Stimulated activated effector memory CD8-positive, alpha-beta T cell treated with anti-CD3 and anti-CD28 coated beads, Interleukin-12 subunit alpha, Interleukin-12 subunit beta, amount 100 ng/mL, for 72 hours (primary cell): ENCODE measurements at regions not wholly inside any gene's neighbourhood (a gene's known extent, or its start where the extent isn't known, plus 50 kb on each side); places are given as distances from the start of the nearest gene placed in this dataset.
A peak's percentile ranks its signal among the peaks of the same experiment; 100 is the strongest.

Source experiments
- ATAC-seq: fragments of 150-1000 bp; cut with Tn5 transposase; 2 replicates; pipeline ENCODE4 v1.10.0; 2021
- DNase-seq, 2 donors: peaks; one replicate each; pipeline ENCODE4 v3.0.0; 2021 to 2022; ENCODE audit warnings: low spot score in 2 of 2
- H3K27ac Mint-ChIP-seq: one replicate; pipeline ENCODE4 v1.8.0; 2022; ENCODE audit warnings: mild to moderate bottlenecking, mixed read lengths
- H3K36me3 Mint-ChIP-seq: one replicate; pipeline ENCODE4 v1.8.0; 2022; ENCODE audit warnings: mild to moderate bottlenecking, mixed read lengths
- H3K4me1 Mint-ChIP-seq: one replicate; pipeline ENCODE4 v1.8.0; 2022; ENCODE audit warnings: mixed read lengths
- H3K4me3 Mint-ChIP-seq: one replicate; pipeline ENCODE4 v1.8.0; 2022; ENCODE audit warnings: mild to moderate bottlenecking, mixed read lengths
- H3K9me3 Mint-ChIP-seq: one replicate; pipeline ENCODE4 v1.8.0; 2022; ENCODE audit warnings: mixed read lengths

GRCh38 chr18:77552945-77553344, 303.3 kb downstream of the GALR1 start:
- Mint-ChIP-seq H3K36me3 (no peaks in the 10 kb centered on the region), H3K9me3 (no peaks in the 10 kb centered on the region), H3K4me1 (no peaks in the 10 kb centered on the region), H3K4me3 (no peak overlapping the region), H3K27ac (no peak overlapping the region)
- DNase-seq: no peak
- ATAC-seq: no peak

- no peaks in the 10 kb centered on the region for H3K4me1 Mint-ChIP-seq
- H3K27ac Mint-ChIP-seq: no peak overlapping the region
- DNase-seq: no peak
- no peaks in the 10 kb centered on the region for H3K9me3 Mint-ChIP-seq
- no peaks in the 10 kb centered on the region for H3K36me3 Mint-ChIP-seq
- no peak overlapping the region for H3K4me3 Mint-ChIP-seq
- no peak for ATAC-seq
Observed at GRCh38 chr18:77554061-77554460, 304.4 kb downstream of the GALR1 start.

GRCh38 chr18:77557046-77557587, 307.5 kb downstream of the GALR1 start:
- Mint-ChIP-seq H3K27ac (no peak overlapping the region), H3K9me3 (no peaks in the 10 kb centered on the region), H3K4me3 (no peak overlapping the region), H3K4me1 (no peaks in the 10 kb centered on the region), H3K36me3 (no peaks in the 10 kb centered on the region)
- ATAC-seq (no peak), DNase-seq (no peak)

- ATAC-seq (no peak), DNase-seq (no peak)
- Mint-ChIP-seq H3K36me3 (no peaks in the 10 kb centered on the region), H3K4me1 (no peaks in the 10 kb centered on the region), H3K27ac (no peak overlapping the region), H3K9me3 (no peaks in the 10 kb centered on the region), H3K4me3 (no peak overlapping the region)
Observed at GRCh38 chr18:77559274-77559910, 309.7 kb downstream of the GALR1 start.

GRCh38 chr18:77560341-77560992, 310.8 kb downstream of the GALR1 start:
- Mint-ChIP-seq H3K4me3 (no peak overlapping the region), H3K4me1 (no peaks in the 10 kb centered on the region), H3K9me3 (no peaks in the 10 kb centered on the region), H3K36me3 (no peaks in the 10 kb centered on the region), H3K27ac (no peak overlapping the region)
- peak; percentile 87 for ATAC-seq
- DNase-seq: no peak

GRCh38 chr18:77566604-77567003, 317.0 kb downstream of the GALR1 start:
- H3K9me3 Mint-ChIP-seq: peaks cover 6% of the 10 kb centered on the region
- ATAC-seq (no peak), DNase-seq (no peak)
- H3K36me3 Mint-ChIP-seq: no peaks in the 10 kb centered on the region
- H3K4me3 Mint-ChIP-seq: no peak overlapping the region
- H3K4me1 Mint-ChIP-seq: no peaks in the 10 kb centered on the region
- no peak overlapping the region for H3K27ac Mint-ChIP-seq

GRCh38 chr18:77567205-77567604, 317.6 kb downstream of the GALR1 start:
- Mint-ChIP-seq H3K4me1 (no peaks in the 10 kb centered on the region), H3K4me3 (no peak overlapping the region), H3K36me3 (no peaks in the 10 kb centered on the region), H3K27ac (no peak overlapping the region), H3K9me3 (peaks cover 6% of the 10 kb centered on the region)
- ATAC-seq (no peak), DNase-seq (no peak)

GRCh38 chr18:77571743-77572142, 322.1 kb downstream of the GALR1 start:
- no peaks in the 10 kb centered on the region for H3K4me1 Mint-ChIP-seq
- H3K9me3 Mint-ChIP-seq: peaks cover 6% of the 10 kb centered on the region
- no peaks in the 10 kb centered on the region for H3K36me3 Mint-ChIP-seq
- no peak for ATAC-seq
- DNase-seq: no peak
- H3K4me3 Mint-ChIP-seq: no peak overlapping the region
- H3K27ac Mint-ChIP-seq: no peak overlapping the region

GRCh38 chr18:77572537-77572936, 322.9 kb downstream of the GALR1 start:
- Mint-ChIP-seq H3K4me3 (no peak overlapping the region), H3K4me1 (no peaks in the 10 kb centered on the region), H3K27ac (no peak overlapping the region), H3K9me3 (peaks cover 6% of the 10 kb centered on the region), H3K36me3 (no peaks in the 10 kb centered on the region)
- ATAC-seq: no peak
- DNase-seq: no peak

- no peak for DNase-seq
- Mint-ChIP-seq H3K36me3 (no peaks in the 10 kb centered on the region), H3K4me1 (no peaks in the 10 kb centered on the region), H3K27ac (no peak overlapping the region), H3K4me3 (no peak overlapping the region), H3K9me3 (peaks cover 3% of the 10 kb centered on the region)
- ATAC-seq: no peak
Observed at GRCh38 chr18:77573571-77573970, 323.9 kb downstream of the GALR1 start.

GRCh38 chr18:77590943-77591515, 341.4 kb downstream of the GALR1 start:
- Mint-ChIP-seq H3K4me1 (no peaks in the 10 kb centered on the region), H3K27ac (no peak overlapping the region), H3K9me3 (no peaks in the 10 kb centered on the region), H3K36me3 (no peaks in the 10 kb centered on the region), H3K4me3 (no peak overlapping the region)
- DNase-seq (no peak), ATAC-seq (no peak)

- no peaks in the 10 kb centered on the region for H3K4me1 Mint-ChIP-seq
- no peaks in the 10 kb centered on the region for H3K36me3 Mint-ChIP-seq
- ATAC-seq (no peak), DNase-seq (no peak)
- H3K27ac Mint-ChIP-seq: no peak overlapping the region
- no peaks in the 10 kb centered on the region for H3K9me3 Mint-ChIP-seq
- H3K4me3 Mint-ChIP-seq: no peak overlapping the region
Observed at GRCh38 chr18:77597726-77598125, 348.1 kb downstream of the GALR1 start.

GRCh38 chr18:77600674-77601073, 351.0 kb downstream of the GALR1 start:
- no peak for DNase-seq
- Mint-ChIP-seq H3K9me3 (no peaks in the 10 kb centered on the region), H3K4me1 (no peaks in the 10 kb centered on the region), H3K27ac (no peak overlapping the region), H3K36me3 (no peaks in the 10 kb centered on the region), H3K4me3 (no peak overlapping the region)
- ATAC-seq: peak; percentile 39

- Mint-ChIP-seq H3K27ac (no peak overlapping the region), H3K9me3 (no peaks in the 10 kb centered on the region), H3K36me3 (no peaks in the 10 kb centered on the region), H3K4me3 (no peak overlapping the region), H3K4me1 (no peaks in the 10 kb centered on the region)
- DNase-seq (no peak), ATAC-seq (no peak)
Observed at GRCh38 chr18:77601567-77601966, 351.9 kb downstream of the GALR1 start.

- Mint-ChIP-seq H3K27ac (no peak overlapping the region), H3K4me1 (no peaks in the 10 kb centered on the region), H3K4me3 (no peak overlapping the region)
Observed at GRCh38 chr18:77607087-77607486, 357.4 kb downstream of the GALR1 start.

GRCh38 chr18:77608807-77609206, 359.2 kb downstream of the GALR1 start:
- Mint-ChIP-seq H3K4me3 (no peak overlapping the region), H3K36me3 (no peaks in the 10 kb centered on the region), H3K4me1 (no peaks in the 10 kb centered on the region), H3K9me3 (no peaks in the 10 kb centered on the region), H3K27ac (no peak overlapping the region)
- ATAC-seq (peak; percentile 16), DNase-seq (no peak)

More at GRCh38 chr18:77607087-77607486, 357.4 kb downstream of the GALR1 start:
- H3K9me3 Mint-ChIP-seq: no peaks in the 10 kb centered on the region
- ATAC-seq (peak; percentile 16), DNase-seq (no peak)
- H3K36me3 Mint-ChIP-seq: no peaks in the 10 kb centered on the region
